GM19239 (cell line): ENCODE measurements at regions not wholly inside any gene's neighbourhood (a gene's known extent, or its start where the extent isn't known, plus 50 kb on each side); places are given as distances from the start of the nearest gene placed in this dataset.

ENCODE experiments used
- DNase-seq: peaks from one replicate; pipeline ENCODE4 v3.0.0; 2011; ENCODE audit warnings: low spot score; ENCODE audit not compliant: insufficient read length
- FAIRE-seq: peaks from 2 replicates; lab custom pipeline; 2011; peaks lifted over from hg19 to GRCh38; lab: Jason Lieb, UNC

GRCh38 chr10:113219446-113219845 is 269.4 kb downstream of the TCF7L2 start:
- no peak for FAIRE-seq
- DNase-seq, result no peak

- no peak for FAIRE-seq
- DNase-seq, result no peak
Observed at GRCh38 chr10:113221756-113222168, 271.7 kb downstream of the TCF7L2 start.

- DNase-seq (no peak), FAIRE-seq (no peak)
Observed at GRCh38 chr10:113222207-113222606, 272.2 kb downstream of the TCF7L2 start.

GRCh38 chr10:113225364-113225763 is 275.3 kb downstream of the TCF7L2 start:
- DNase-seq (no peak), FAIRE-seq (no peak)

GRCh38 chr10:113225903-113226302 is 275.9 kb downstream of the TCF7L2 start:
- DNase-seq (no peak), FAIRE-seq (no peak)

GRCh38 chr10:113226399-113226798 is 276.4 kb downstream of the TCF7L2 start:
- DNase-seq (no peak), FAIRE-seq (no peak)

GRCh38 chr10:113226831-113227445 is 276.9 kb downstream of the TCF7L2 start:
- no peak for DNase-seq
- FAIRE-seq, result no peak

GRCh38 chr10:113228530-113228929 is 278.5 kb downstream of the TCF7L2 start:
- FAIRE-seq, result no peak
- no peak for DNase-seq

- no peak for DNase-seq
- FAIRE-seq, result no peak
Observed at GRCh38 chr10:113230011-113230610, 280.1 kb downstream of the TCF7L2 start.

- peak; percentile 17 for DNase-seq
- no peak for FAIRE-seq
Observed at GRCh38 chr10:113232928-113233511, 283.0 kb downstream of the TCF7L2 start.

GRCh38 chr10:113234481-113234880 is 284.4 kb downstream of the TCF7L2 start:
- no peak for FAIRE-seq
- DNase-seq, result no peak

GRCh38 chr10:113235508-113235907 is 285.5 kb downstream of the TCF7L2 start:
- FAIRE-seq (no peak), DNase-seq (no peak)

- FAIRE-seq, result no peak
Observed at GRCh38 chr10:113236998-113237397, 287.0 kb downstream of the TCF7L2 start.

GRCh38 chr10:113239566-113240350 is 289.7 kb downstream of the TCF7L2 start:
- FAIRE-seq, result no peak

More at GRCh38 chr10:113236998-113237397, 287.0 kb downstream of the TCF7L2 start:
- DNase-seq, result no peak

GRCh38 chr10:113240736-113241135 is 290.7 kb downstream of the TCF7L2 start:
- FAIRE-seq (no peak), DNase-seq (no peak)

More at GRCh38 chr10:113239566-113240350, 289.7 kb downstream of the TCF7L2 start:
- no peak for DNase-seq

- FAIRE-seq, result no peak
- no peak for DNase-seq
Observed at GRCh38 chr10:113241599-113242360, 291.7 kb downstream of the TCF7L2 start.

GRCh38 chr10:113243311-113243710 is 293.3 kb downstream of the TCF7L2 start:
- no peak for FAIRE-seq

GRCh38 chr10:113244750-113245149 is 294.7 kb downstream of the TCF7L2 start:
- FAIRE-seq (no peak), DNase-seq (no peak)

More at GRCh38 chr10:113243311-113243710, 293.3 kb downstream of the TCF7L2 start:
- DNase-seq, result no peak

- DNase-seq (no peak), FAIRE-seq (no peak)
Observed at GRCh38 chr10:113245286-113245685, 295.2 kb downstream of the TCF7L2 start.

GRCh38 chr10:113247050-113247449 is 297.0 kb downstream of the TCF7L2 start:
- no peak for FAIRE-seq

More at GRCh38 chr10:113247050-113247449, 297.0 kb downstream of the TCF7L2 start:
- DNase-seq, result no peak
